IgD-negative memory B cell (primary cell): ENCODE measurements at regions not wholly inside any gene's neighbourhood (a gene's known extent, or its start where the extent isn't known, plus 50 kb on each side); places are given as distances from the start of the nearest gene placed in this dataset.
"Not testable (repeated sequence)": the region's sequence is repeated elsewhere in the genome, so short reads cannot be mapped to it uniquely, and the experiment has no call there.

Experiments used
- H3K27ac Mint-ChIP-seq, 3 donors: one replicate each; pipeline ENCODE4 v1.8.0; 2020 to 2022; ENCODE audit warnings: mild to moderate bottlenecking in 3 of 3, mixed read lengths in 3 of 3, moderate library complexity in 1 of 3
- H3K27me3 Mint-ChIP-seq: one replicate; pipeline ENCODE4 v1.8.0; 2021; ENCODE audit warnings: mixed read lengths
- H3K36me3 Mint-ChIP-seq: one replicate; pipeline ENCODE4 v1.8.0; 2020; ENCODE audit warnings: mild to moderate bottlenecking, mixed read lengths
- H3K4me1 Mint-ChIP-seq, 3 donors: one replicate each; pipeline ENCODE4 v1.8.0; 2020 to 2022; ENCODE audit warnings: mixed read lengths in 3 of 3, mild to moderate bottlenecking in 1 of 3
- H3K4me3 Mint-ChIP-seq, 4 donors: one replicate each; pipeline ENCODE4 v1.8.0; 2020 to 2022; ENCODE audit warnings: mild to moderate bottlenecking in 4 of 4, mixed read lengths in 4 of 4, moderate library complexity in 3 of 4
- H3K9me3 Mint-ChIP-seq, 3 donors: one replicate each; pipeline ENCODE4 v1.8.0; 2020 to 2021; ENCODE audit warnings: mixed read lengths in 3 of 3, mild to moderate bottlenecking in 1 of 3

DNA sequence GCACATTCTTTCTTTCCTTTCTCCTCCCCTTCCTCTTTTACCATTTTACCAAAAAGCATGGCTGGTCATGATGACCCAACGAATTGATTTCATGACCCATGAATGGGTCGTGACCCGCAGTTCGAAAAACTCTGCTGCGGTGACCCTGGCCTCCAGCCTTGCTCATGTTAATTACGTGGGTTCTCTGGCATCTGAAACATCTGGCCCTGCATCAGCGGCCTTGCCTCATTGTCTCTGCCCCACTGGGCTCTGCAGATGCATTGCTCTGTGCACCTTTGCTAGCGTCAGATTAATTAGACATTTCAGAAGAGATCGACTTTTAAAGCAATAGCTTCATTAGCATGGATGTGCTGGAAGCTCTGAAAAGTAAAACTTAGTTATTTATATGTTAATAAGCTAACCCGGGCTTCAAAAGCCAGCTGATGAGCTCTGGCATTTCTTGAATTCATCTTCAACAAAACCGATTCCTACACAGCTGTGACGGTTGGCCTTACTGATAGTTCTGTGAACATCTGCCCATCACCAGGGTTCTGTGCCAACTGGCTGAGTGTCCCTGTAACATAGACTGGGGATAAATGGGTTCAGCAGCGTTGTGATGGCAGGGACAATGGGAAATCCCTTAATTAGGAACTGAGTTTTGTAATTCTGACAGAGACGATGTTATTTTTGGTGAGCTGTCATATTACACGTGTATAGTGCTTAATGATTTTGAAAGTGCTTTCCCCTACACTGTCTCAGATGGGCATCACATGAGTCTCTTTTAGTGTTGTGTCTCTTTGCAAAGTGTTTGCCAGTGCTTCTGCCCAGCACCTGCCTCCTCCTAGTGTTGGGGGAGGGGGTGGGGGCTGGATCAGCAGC is 225.9 kb upstream of the EEF2KMT start:
- H3K27ac Mint-ChIP-seq: no peak overlapping the region
- no peaks in the 10 kb centered on the region for H3K36me3 Mint-ChIP-seq
- no peak overlapping the region for H3K4me3 Mint-ChIP-seq
- H3K27me3 Mint-ChIP-seq: no peaks in the 10 kb centered on the region
- H3K4me1 Mint-ChIP-seq: no peaks in the 10 kb centered on the region
- peaks cover 0 to 17% (median 7%) of the 10 kb centered on the region in 3 donors for H3K9me3 Mint-ChIP-seq

DNA sequence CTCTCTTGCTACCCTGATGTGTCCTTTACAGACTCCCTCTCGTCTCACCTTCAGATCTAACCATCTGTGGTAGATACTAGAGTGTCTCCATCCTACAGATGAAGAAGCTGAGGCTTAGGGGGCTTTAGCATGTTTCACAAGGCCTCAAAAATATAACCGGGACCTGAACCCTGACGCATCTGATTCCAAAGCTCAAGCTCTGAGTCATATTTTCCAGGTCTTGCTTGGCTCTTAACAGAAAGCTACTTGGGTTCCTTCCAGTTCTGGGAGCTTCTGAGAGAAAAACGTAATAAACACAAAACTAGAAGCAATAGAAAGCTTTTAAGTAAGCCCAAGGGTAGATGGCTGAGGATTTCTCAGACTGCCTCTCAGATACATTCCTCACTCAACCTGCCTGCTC is 224.3 kb upstream of the EEF2KMT start:
- Mint-ChIP-seq H3K27me3 (no peaks in the 10 kb centered on the region), H3K4me1 (no peaks in the 10 kb centered on the region), H3K9me3 (peaks cover 0 to 17% (median 9%) of the 10 kb centered on the region in 3 donors), H3K36me3 (no peaks in the 10 kb centered on the region), H3K27ac (no peak overlapping the region), H3K4me3 (no peak overlapping the region)

DNA sequence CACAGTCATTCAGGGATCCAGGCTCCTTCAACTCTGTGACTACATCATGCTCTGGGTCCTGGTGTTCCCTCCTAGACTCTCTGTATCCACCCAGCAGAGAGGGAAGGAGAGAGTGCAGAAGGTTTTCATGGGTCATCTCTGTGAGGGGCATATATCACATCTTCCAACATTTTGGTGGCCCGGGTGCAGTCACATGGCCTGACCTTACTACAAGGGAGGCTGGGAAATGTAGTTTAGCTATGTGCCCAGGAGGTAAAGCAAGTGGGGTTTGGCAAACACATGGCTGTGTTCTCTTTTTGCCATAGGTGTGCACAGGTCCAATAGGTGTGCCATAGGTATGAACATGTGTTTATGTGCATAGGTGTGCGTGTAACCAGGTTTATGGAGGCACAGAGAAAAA is 222.2 kb upstream of the EEF2KMT start:
- Mint-ChIP-seq H3K9me3 (peaks cover 0 to 9% (median 4%) of the 10 kb centered on the region in 3 donors), H3K27me3 (peaks cover 2% of the 10 kb centered on the region), H3K36me3 (no peaks in the 10 kb centered on the region), H3K4me3 (no peak overlapping the region), H3K27ac (no peak overlapping the region), H3K4me1 (no peaks in the 10 kb centered on the region)

DNA sequence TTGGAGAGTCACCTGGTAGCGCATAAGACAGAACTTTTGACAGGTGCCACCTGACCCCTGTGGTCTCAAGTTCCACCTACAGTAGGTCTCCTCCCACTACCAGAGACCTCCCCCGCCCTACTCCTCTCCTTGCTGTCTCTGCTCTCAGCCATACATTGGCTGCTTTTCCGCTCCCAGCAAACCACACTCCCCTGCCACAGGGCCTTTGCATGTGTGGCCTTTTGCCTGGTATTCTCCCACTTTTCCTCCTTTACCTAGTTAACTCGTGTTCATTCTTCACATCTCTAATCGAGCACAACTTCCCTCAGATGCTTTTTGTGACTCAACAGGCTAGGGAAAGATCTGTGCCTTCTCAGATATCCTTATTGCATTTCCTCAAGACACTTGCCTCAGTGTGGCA is 218.3 kb upstream of the EEF2KMT start:
- Mint-ChIP-seq H3K27me3 (peaks cover 2% of the 10 kb centered on the region), H3K9me3 (peaks cover 0 to 13% (median 9%) of the 10 kb centered on the region in 3 donors), H3K4me3 (no peak overlapping the region), H3K36me3 (no peaks in the 10 kb centered on the region), H3K4me1 (no peaks in the 10 kb centered on the region), H3K27ac (no peak overlapping the region)

DNA sequence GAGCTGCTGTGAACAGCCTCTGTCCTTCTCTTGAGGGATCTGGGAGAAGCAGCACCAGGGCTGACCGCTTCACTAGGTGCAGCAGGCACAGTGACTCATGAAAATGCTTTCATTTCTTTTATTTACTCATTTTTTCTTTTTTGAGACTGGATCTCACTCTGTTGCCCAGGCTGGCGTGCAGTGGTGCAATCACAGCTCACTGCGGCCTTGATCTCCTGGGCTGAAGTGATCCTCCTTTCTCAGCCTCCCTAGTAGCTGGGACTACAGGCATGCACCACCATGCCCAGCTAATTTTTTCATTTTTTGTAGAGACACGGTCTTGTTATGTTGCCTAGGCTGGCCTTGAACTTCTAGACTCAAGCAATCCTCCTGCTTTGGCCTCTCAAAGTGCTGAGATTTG is 216.8 kb upstream of the EEF2KMT start:
- H3K36me3 Mint-ChIP-seq: no peaks in the 10 kb centered on the region
- H3K27me3 Mint-ChIP-seq: peaks cover 2% of the 10 kb centered on the region
- H3K4me3 Mint-ChIP-seq: no peak overlapping the region
- H3K4me1 Mint-ChIP-seq: no peaks in the 10 kb centered on the region
- H3K27ac Mint-ChIP-seq: no peak overlapping the region
- peaks cover 0 to 13% (median 8%) of the 10 kb centered on the region in 3 donors for H3K9me3 Mint-ChIP-seq

DNA sequence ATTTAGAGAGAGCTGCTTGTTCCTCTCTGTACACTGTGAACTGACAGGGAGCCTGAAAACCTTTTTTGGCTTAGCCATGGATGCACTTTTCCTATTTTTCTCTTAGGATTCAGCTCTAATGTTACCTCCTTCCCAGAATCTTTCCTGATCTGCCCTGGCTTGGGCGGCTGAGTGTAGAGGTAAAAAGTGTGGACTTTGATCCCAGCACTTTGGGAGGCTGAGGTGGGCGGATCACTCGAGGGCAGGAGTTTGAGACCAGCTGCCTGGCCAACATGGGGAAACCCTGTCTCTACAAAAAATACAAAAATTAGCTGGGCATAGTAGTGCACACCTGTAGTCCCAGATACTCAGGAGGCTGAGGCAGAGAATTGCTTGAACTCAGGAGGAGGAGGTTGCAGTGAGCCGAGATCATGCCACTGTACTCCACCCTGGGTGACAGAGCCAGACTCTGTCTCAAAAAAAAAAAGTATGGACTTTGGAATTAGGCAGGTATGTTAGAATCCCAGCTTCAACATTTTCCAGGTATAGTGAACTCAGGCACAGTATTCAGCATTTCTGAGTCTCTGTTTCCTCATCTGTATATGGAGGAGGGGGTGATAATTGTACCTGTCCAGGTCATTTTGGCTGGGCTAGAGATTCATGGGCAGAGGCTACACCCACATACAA is 212.5 kb upstream of the EEF2KMT start:
- peak overlapping the region in 1 of 4 donors; percentile 22 for H3K4me3 Mint-ChIP-seq
- no peaks in the 10 kb centered on the region for H3K36me3 Mint-ChIP-seq
- no peaks in the 10 kb centered on the region for H3K4me1 Mint-ChIP-seq
- H3K27ac Mint-ChIP-seq: no peak overlapping the region
- H3K27me3 Mint-ChIP-seq: peaks cover 1% of the 10 kb centered on the region
- H3K9me3 Mint-ChIP-seq: peaks cover 0 to 16% (median 12%) of the 10 kb centered on the region in 3 donors

DNA sequence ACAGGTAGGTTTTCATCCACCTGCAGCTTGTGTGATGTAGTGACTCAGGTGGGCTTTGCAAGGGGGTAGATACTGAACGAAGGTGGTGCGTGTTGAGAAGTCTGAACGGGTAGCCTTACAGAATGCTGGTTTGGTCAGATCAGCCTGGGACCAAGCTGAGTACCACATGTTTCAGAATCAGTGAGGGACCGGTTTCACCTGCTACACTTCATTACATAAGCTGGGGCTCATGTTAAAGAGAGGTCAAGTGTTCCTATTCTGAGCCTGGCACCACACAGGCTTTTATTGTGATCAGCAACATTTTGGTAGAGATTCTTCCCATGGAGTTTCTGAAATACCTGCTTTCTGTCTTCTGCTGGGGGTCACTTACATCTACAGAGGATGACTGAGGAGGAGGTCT is 207.4 kb upstream of the EEF2KMT start:
- Mint-ChIP-seq H3K4me1 (no peaks in the 10 kb centered on the region), H3K36me3 (peaks cover 5% of the 10 kb centered on the region), H3K27ac (no peak overlapping the region), H3K27me3 (no peaks in the 10 kb centered on the region), H3K9me3 (peaks cover 3 to 27% (median 16%) of the 10 kb centered on the region in 3 donors), H3K4me3 (no peak overlapping the region)

DNA sequence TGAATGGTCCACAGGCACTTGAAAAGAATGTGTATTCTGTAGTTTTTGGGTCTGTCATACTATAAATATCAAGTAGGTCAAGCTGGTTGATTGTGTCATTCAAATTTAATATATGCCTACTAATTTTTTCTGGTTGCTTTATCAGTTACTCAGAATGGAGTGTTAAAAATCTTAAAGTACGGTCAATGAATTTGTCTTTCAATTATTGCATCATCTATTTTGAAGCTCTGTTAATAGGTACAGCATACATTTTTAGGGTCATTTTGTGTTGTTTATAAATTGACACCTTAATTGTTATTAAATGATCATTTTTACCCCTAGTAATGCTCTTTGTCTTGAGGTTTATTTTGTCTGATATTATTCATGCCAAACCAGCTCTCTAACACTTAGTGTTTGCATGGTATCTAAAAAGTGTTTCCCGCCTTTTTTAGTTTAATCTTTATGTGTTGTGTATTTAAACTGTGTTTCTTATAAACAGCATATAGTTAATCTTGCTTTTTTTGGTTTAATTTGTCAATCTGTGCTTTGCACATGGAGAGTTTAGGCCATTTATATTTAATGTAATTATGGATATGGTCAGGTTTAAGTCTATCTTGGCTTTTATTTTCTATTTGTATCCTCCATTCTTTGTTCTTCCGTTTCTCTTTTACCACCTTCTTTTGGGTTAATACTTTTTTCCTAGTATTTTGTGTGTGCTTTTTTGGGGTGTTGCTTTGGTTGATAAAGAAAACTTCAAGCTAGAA is 204.9 kb upstream of the EEF2KMT start:
- Mint-ChIP-seq H3K4me3 (no peak overlapping the region), H3K27me3 (no peaks in the 10 kb centered on the region), H3K9me3 (peaks cover 3 to 21% (median 10%) of the 10 kb centered on the region in 3 donors), H3K4me1 (no peaks in the 10 kb centered on the region), H3K27ac (no peak overlapping the region), H3K36me3 (peaks cover 5% of the 10 kb centered on the region)

DNA sequence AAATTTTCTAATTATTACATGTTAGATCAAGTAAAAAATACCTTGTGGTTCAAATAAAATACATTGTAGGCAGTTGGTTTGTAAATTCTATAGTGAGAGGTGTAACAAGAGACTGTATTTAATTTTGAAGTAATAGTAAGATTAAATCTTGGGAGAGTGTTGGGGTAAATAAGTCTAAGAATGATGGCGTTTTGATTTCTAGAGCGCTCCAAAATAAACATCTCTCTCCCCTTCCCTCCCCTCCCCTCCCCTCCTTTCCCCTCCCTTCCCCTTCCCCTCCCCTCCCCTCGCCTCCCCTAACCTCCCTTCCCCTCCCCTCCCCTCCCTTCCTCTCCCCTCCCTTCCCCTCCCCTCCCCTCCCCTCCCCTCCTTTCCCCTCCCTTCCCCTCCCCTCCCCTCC is 200.6 kb upstream of the EEF2KMT start:
- H3K4me3 Mint-ChIP-seq: no peak overlapping the region
- H3K4me1 Mint-ChIP-seq: no peaks in the 10 kb centered on the region
- H3K9me3 Mint-ChIP-seq: peaks cover 3 to 12% (median 6%) of the 10 kb centered on the region in 3 donors

DNA sequence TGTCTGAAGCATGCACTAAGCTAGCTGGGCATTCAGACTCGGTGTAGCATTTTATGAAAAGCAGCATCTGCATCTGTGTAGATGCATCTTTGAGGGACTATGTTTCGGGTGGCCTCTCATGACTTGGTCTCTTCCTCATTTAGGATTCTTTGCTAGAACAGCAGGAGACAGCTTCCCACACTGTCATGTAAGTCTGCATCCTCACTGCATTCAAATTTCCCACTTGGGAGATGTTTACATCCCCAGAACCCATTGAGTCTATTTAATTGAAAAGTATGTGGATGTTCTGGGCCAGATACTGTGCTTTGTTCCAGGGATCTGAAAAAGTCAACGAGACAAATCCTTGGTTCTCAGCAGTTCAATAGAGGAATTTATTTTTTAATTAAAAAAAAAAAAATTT is 198.6 kb upstream of the EEF2KMT start:
- no peaks in the 10 kb centered on the region for H3K27me3 Mint-ChIP-seq
- H3K27ac Mint-ChIP-seq: no peak overlapping the region
- peaks cover 5% of the 10 kb centered on the region for H3K36me3 Mint-ChIP-seq
- peaks cover 3 to 6% (median 4%) of the 10 kb centered on the region in 3 donors for H3K9me3 Mint-ChIP-seq
- no peak overlapping the region for H3K4me3 Mint-ChIP-seq
- H3K4me1 Mint-ChIP-seq: no peaks in the 10 kb centered on the region

More for the DNA sequence above, 200.6 kb upstream of the EEF2KMT start:
- peaks cover 5% of the 10 kb centered on the region for H3K36me3 Mint-ChIP-seq
- no peak overlapping the region for H3K27ac Mint-ChIP-seq
- no peaks in the 10 kb centered on the region for H3K27me3 Mint-ChIP-seq

DNA sequence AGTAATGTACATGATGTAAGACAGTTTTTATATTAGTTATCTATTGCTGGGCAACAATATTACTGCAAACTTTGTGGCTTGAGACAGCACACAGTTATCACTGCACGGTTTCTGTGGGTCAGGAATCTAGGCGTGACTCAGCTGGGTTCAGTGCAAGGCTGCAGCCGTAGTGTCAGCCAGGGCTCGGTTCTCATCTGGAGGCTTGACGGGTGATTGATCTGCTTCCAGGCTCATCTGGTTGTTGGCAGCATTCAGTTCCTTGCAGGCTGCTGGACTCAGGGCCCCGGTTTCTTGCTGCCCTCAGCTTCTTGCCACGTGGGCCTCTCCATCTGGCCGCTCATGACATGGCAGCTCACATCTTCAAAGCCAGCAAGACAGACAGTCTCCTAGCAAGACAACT is 197.7 kb upstream of the EEF2KMT start:
- not testable (repeated sequence) for H3K4me1 Mint-ChIP-seq, H3K27me3 Mint-ChIP-seq, H3K9me3 Mint-ChIP-seq, H3K4me3 Mint-ChIP-seq, H3K27ac Mint-ChIP-seq, H3K36me3 Mint-ChIP-seq

DNA sequence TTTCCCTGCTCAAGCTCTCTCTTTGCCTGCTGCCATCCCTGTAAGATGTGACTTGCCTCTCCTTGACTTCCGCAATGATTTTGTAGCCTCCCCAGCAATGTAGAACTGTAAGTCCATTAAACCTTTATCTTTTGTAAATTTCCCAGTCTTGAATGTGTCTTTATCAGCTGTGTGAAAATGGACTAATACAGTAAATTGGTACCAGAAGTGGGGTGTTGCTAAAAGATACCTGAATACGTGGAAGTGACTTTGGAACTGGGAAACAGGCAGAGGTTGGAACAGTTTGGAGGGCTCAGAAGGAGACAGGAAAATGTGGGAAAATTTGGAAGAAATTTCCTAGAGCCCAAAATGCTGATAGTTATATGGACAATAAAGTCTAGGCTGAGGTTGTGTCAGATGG is 184.6 kb upstream of the EEF2KMT start:
- not testable (repeated sequence) for H3K4me3 Mint-ChIP-seq, H3K4me1 Mint-ChIP-seq, H3K36me3 Mint-ChIP-seq, H3K27me3 Mint-ChIP-seq
- Mint-ChIP-seq H3K9me3 (peaks cover 14 to 34% (median 25%) of the 10 kb centered on the region in 3 donors), H3K27ac (peak overlapping the region in 1 of 3 donors; percentile 83)

DNA sequence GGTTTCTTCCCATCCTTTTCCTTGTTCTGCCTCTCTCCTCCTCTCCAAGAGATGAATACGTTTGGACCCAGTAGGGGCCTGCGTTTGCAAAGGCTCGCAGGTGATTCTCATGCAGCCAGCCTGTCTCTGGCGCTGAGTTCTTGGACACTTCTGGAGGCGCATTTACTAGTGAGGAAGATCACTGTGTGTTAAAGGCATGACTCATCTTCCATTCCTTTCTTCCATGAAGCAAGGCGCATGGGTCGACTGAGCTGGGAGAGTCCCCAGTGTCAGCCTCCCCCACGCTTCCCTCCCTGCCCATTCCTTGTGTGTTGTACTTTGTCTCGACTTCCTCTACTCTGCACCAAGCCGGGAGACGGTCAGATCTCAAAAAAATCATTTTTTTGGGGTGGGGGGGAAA is 159.9 kb upstream of the EEF2KMT start:
- H3K4me3 Mint-ChIP-seq: no peak overlapping the region
- H3K27ac Mint-ChIP-seq: no peak overlapping the region
- H3K36me3 Mint-ChIP-seq: no peaks in the 10 kb centered on the region
- H3K27me3 Mint-ChIP-seq: peaks cover 5% of the 10 kb centered on the region
- peaks cover 0 to 2% (median 0%) of the 10 kb centered on the region in 3 donors for H3K4me1 Mint-ChIP-seq
- peaks cover 0 to 3% (median 0%) of the 10 kb centered on the region in 3 donors for H3K9me3 Mint-ChIP-seq

DNA sequence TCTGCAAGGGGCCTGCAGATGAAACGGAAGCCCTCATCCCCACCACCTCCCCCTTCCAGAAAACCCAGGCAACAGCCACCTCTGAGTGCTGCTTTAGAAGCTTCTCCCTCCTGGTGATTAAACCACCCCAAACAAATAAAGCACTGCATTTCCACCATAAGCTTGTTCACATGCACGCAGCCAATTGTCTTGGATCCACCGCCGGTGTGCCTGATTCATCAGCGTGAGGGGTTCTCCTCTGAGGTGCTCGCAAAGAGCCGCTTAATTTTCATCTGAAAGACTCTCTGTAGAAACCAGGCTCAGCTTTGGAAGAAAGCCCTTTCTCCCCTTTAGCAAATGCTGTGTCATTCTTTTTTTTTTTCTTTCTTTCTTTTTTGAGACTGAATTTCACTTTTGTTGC is 155.2 kb upstream of the EEF2KMT start:
- peaks cover 6% of the 10 kb centered on the region for H3K27me3 Mint-ChIP-seq
- H3K9me3 Mint-ChIP-seq: peaks cover 0 to 3% (median 0%) of the 10 kb centered on the region in 3 donors
- peak overlapping the region in 1 of 4 donors; percentile 60 for H3K4me3 Mint-ChIP-seq
- no peak overlapping the region for H3K27ac Mint-ChIP-seq
- peaks cover 0 to 2% (median 0%) of the 10 kb centered on the region in 3 donors for H3K4me1 Mint-ChIP-seq
- no peaks in the 10 kb centered on the region for H3K36me3 Mint-ChIP-seq

DNA sequence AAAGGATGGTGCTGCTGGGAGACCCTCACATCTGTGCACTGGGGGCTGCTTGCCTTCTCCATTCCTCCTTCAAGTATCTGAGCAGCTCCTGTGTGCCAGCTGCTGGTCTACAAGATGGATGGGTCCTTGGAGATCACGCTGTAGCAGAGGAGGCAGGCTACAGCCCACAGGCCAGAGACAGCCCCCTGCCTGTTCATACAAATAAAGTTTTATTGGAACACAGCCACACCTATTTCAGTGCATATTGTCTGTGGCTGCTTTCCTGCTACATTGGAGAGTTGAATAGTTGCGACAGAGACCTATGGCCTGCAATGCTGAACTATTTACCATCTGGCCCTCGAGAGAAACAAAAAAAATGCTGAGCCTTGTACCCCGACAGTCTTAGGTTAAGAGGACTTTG is 149.8 kb upstream of the EEF2KMT start:
- H3K4me3 Mint-ChIP-seq, H3K36me3 Mint-ChIP-seq, H3K4me1 Mint-ChIP-seq, H3K27me3 Mint-ChIP-seq, H3K9me3 Mint-ChIP-seq, H3K27ac Mint-ChIP-seq: not testable (repeated sequence)
